Inflammatory macrophage (primary cell): ENCODE measurements at regions not wholly inside any gene's neighbourhood (a gene's known extent, or its start where the extent isn't known, plus 50 kb on each side); places are given as distances from the start of the nearest gene placed in this dataset.

Experiments
- DNase-seq, 2 donors: peaks; one replicate each; pipeline ENCODE4 v3.0.0-alpha.2; 2020 to 2022

- DNase-seq: no peak
Observed at GRCh38 chr18:65399091-65399490, 351.7 kb upstream of the CDH7 start.

- DNase-seq: no peak
Observed at GRCh38 chr18:65398347-65399075, 352.3 kb upstream of the CDH7 start.

GRCh38 chr18:65380986-65381385, 369.8 kb upstream of the CDH7 start:
- DNase-seq: no peak

DNA sequence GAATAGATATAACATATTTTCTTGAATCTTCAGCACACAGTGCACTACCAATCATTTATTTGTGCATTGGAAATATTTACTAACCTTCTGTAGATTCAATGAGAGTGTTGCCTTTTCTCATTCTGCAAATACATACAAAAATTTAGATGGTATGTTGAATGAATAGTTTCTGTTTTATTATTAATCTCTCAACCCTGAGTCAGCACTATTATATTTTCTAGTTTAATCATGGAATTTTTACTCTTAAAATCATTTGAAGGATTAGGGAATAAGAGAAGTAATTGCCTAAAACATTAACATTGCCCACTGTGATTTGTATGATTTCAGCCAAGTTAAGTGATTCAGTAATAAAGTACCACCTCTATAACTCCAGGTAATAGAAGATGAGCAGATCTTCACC, 370.2 kb upstream of the CDH7 start:
- DNase-seq: no peak

- no peak for DNase-seq
Observed at GRCh38 chr18:65372904-65373303, 377.9 kb upstream of the CDH7 start.

DNA sequence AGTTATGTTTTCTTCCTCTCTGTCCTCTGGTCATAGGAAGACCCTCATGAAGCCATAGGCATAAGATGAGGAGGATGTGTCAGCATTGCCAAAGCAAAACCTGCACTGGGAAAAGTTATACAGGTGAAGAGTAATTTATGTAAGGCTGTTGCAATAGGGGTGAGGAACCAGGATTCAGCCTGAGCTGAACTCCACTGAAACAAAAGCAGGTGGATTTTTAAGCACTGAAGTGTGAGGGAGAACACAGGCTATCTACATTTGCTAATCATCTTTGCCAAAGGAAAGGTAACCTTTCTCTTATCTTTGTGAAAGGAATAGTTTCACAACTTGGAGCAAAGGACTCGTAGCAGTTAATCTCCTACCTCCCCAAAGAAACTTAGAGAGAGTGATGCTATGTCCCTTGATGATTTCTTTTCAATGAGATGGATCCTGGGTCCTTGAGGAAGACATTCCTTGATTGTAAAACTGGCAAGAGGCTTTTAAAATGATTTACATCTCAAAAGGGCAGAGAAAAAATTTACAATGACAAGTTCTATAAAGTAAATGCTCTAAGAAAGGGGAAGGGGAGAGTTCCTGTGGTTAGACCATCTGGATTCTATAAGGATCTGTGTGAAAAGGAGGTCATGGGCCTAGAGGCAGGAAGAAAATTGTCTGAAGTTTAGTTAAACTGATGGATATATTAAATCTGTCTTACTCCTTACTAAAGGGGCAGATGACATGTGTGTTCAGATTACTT, 385.4 kb upstream of the CDH7 start:
- DNase-seq: no peak

DNA sequence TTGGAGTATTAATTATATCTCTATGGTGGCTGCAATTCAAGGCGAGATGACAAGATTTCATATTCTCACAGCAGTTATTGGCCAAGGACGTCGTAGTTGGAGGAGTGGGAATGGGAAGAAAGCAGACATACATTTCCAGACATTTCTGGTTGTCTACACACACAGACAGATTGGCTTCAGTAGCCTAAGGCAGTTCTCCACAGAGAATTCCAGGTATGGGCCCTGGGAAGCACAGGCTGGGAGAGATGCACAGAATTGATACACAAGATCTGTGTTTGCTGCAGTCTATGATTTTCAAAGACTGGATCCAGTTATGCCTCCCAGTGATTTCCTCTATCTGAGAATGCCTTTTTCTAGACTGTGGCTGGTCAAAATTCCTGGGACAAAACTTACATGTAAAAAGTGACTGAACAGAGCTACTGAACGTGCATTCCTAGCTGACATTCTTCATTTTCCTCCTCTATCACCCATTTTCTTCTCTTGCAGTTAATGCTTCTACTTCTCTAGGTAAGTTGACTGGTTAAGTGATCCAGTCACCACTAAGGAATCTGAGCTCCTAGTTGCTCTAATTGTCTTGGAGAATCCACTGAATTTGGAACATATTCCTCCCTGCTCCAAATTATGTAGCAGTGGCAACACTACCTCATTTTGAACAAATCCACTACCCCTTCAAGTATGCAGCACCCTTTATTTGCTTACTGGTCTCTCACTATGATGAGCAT, 386.7 kb upstream of the CDH7 start:
- DNase-seq: no peak

- no peak for DNase-seq
Observed at GRCh38 chr18:65363011-65363410, 387.8 kb upstream of the CDH7 start.

DNA sequence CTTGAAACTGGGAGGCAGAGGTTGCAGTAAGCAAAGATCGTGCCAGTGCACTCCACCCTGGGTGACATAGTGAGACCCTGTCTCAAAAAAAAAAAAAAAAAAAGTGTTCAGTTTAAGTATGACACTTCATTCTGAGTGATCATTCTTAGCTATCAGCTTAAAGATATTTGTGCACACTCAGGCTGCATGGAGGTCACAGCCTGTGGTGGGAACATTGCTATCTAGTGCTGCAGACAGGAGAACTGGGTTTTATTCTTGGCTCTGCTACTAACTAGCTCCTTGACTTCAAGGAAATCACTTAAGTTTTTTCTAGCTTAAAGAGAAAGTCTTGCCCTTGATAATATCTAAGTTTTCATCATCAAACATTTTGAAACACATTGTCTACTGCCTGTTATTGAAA, 391.3 kb upstream of the CDH7 start:
- no peak for DNase-seq

GRCh38 chr18:65358306-65358705, 392.5 kb upstream of the CDH7 start:
- DNase-seq: no peak

- no peak for DNase-seq
Observed at GRCh38 chr18:65352186-65352585, 398.6 kb upstream of the CDH7 start.

DNA sequence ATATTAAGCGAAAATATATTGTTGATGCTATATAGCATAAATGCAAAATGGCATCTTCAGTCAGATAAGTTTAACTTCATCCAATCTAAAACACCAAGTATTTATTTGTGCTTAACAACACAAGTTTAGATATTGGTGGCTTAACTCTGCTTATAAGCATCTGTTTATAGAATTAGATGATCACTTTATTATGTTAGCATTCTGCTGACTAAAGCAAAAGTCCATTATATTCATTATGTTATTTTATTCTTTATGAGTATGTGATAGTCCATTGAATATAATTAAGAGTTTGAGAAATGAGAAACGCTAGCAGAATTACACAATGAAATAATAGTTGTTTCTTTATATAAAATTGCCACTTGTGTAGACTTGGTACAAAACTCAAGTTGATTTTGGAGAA, 401.2 kb upstream of the CDH7 start:
- no peak for DNase-seq

- DNase-seq: no peak
Observed at GRCh38 chr18:65347446-65347845, 403.4 kb upstream of the CDH7 start.

- no peak for DNase-seq
Observed at GRCh38 chr18:65346086-65346485, 404.7 kb upstream of the CDH7 start.

DNA sequence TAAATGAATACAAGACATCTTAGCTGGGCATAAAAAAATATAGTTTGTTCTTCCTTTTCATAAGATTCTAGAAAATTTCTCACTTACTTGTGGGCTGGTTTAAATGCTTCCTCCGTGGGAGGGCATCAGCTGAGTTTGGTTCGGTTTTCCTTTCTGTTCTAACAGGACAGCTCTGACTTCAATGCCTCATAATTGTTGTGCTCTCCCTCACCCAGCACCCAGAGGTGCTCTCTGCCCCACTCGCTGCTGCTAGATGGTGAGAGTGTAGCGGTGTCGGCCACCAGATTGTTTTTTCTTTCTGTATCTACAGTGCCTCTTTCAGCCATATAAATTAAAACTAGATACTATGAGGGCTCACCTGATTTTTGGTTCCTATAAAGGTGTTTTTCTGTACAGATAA, 407.2 kb upstream of the CDH7 start:
- no peak for DNase-seq

- no peak for DNase-seq
Observed at GRCh38 chr18:65336411-65336810, 414.4 kb upstream of the CDH7 start.

- no peak for DNase-seq
Observed at GRCh38 chr18:65329010-65329409, 421.8 kb upstream of the CDH7 start.

DNA sequence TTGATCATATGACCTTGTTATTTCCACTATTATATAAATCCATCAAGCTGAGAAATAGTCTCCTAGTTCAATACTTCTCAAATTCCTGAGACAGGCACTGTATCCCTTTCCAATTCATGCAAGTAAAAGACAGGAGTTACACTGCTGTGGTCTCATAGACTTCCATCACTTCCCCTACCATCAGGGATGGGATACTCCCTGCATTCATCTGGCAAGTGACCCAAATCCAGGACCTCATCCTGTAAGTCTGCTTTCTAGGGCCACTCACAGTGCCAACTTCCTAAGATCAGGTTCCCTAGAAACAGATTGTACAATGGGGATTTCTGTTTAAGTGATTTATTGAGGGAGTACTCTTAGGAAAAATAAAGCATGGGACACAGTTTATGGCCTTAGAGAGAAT, 424.0 kb upstream of the CDH7 start:
- DNase-seq: no peak

- no peak for DNase-seq
Observed at GRCh38 chr18:65322895-65323294, 427.9 kb upstream of the CDH7 start.

GRCh38 chr18:65298422-65298821, 452.4 kb upstream of the CDH7 start:
- no peak for DNase-seq

DNA sequence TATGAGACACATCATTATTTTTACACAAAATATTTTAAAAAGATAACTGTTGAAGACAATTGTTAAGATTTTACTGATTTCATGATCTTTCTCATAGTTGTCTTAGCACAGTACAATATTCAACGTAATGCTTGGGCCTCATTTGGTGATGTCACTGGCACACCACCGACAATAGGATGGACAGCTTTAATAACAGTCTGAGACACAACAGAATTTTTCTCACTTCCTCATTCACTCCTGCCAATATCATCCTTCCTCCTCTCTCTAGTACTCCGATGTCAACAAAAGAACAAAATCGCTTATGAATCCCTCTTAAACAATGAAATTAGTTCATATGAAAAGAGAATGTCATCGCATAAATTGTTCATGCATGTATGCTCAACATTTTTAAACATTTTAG, 461.9 kb upstream of the CDH7 start:
- DNase-seq: no peak

DNA sequence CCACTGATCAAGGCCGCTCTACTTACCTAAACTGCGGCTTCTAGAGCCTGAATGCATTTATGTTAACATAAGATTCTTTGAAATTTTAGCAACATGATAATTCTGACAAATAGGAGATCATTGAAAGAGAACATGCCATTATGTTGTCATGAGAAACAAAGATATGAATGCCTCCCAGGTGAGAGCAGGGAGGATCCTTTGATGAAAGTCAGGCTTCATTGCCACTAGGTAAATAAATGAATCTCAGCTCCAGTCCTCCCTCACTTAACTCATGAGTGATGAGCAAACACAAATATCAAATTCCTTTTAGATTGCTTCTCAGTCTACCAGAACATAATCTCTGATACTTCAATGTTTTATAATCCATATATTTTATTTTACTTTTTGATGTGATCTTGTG, 463.2 kb upstream of the CDH7 start:
- DNase-seq: no peak

DNA sequence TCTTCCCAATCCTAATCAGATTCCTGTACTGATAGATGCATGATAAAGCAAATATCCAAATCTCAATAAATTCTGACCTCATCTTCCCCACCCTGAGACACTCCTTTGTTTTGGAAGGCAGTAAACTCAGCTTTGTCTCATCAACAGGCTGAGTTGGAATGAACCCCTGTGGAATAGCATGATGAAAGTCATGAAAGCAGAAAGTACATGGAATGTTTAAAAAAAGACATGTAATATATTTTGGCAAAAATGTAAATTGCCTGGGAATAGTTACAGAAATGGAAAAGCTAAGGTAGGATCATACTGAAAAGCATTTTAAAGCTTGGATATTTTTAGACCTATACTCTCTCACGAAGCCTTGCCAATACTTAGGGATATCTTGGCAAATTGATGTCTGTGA, 468.7 kb upstream of the CDH7 start:
- DNase-seq: no peak
